PFSK-1 (cell line): ENCODE measurements at regions not wholly inside any gene's neighbourhood (a gene's known extent, or its start where the extent isn't known, plus 50 kb on each side); places are given as distances from the start of the nearest gene placed in this dataset.

Experiments used
- FOXP2 ChIP-seq: optimal IDR thresholded peaks from 2 replicates; pipeline ENCODE3; 2011; ENCODE audit warnings: borderline replicate concordance, control low read depth, inconsistent platforms; ENCODE audit not compliant: insufficient read depth; ENCODE audit errors: extremely low read length, extremely low read depth
- POLR2AphosphoS5 ChIP-seq: IDR thresholded peaks from 2 replicates; pipeline ENCODE4 v1.6.1; 2012; ENCODE audit warnings: low read depth, mild to moderate bottlenecking, control low read depth, low read length, moderate library complexity
- SIN3A ChIP-seq: IDR thresholded peaks from 2 replicates; pipeline ENCODE4 v1.6.1; 2012; ENCODE audit warnings: mild to moderate bottlenecking, low read length, moderate library complexity, borderline replicate concordance; ENCODE audit not compliant: insufficient read depth
- TAF1 ChIP-seq: IDR thresholded peaks from 2 replicates; pipeline ENCODE4 v1.6.1; 2012; ENCODE audit warnings: low read length, control low read depth, borderline replicate concordance; ENCODE audit not compliant: insufficient read depth
- TF ChIP-seq, protein P1 (sequence below), 2 experiments: IDR thresholded peaks; 2 replicates each; pipeline versions ENCODE4 v1.6.1 to v1.8.0; 2011 to 2012; ENCODE audit warnings: low read depth in 2 of 2, low read length in 2 of 2, control low read depth in 1 of 2, inconsistent platforms in 1 of 2, mild to moderate bottlenecking in 1 of 2, moderate library complexity in 1 of 2; ENCODE audit not compliant: insufficient read depth in 1 of 2

DNA sequence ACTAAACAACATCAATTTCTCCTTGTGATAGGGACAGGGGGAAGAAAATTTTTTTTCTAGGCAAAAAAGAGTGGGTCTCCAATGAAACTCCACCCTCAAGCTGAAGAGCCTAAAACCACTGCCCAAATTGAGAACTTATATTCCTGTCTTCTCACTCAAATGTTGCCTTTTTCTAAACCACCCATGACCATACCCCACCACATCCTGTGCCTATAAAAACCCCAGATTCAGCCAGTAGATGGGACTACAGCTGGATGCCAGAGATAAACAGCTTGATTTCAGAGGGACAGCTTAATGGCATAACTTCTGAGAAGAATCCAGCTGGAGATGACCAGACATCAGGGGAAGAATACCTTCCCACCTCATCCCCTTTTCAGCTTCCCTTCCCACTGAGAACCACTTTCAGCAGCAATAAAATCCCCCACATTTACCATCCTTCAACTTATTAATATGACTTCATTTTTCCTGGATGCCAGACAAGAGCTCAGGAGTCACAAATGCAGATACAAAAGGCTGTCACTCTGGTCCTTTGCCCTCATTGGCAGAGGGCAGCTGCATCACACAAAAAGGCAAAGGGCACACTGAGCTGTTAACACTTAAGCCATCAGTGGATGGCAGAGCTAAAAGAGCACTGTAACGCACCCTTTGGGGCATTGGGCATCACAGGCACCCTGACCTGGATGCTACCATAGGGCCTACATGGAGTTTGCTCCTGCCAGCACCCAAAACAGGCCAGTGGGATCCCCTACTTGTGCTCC is 972.5 kb upstream of the CTNND2 start:
- TF ChIP-seq TAF1, result no peak
- TF ChIP-seq FOXP2, result no peak
- no peak for TF ChIP-seq POLR2AphosphoS5
- no peak for TF ChIP-seq SIN3A
- TF ChIP-seq, protein P1, sequence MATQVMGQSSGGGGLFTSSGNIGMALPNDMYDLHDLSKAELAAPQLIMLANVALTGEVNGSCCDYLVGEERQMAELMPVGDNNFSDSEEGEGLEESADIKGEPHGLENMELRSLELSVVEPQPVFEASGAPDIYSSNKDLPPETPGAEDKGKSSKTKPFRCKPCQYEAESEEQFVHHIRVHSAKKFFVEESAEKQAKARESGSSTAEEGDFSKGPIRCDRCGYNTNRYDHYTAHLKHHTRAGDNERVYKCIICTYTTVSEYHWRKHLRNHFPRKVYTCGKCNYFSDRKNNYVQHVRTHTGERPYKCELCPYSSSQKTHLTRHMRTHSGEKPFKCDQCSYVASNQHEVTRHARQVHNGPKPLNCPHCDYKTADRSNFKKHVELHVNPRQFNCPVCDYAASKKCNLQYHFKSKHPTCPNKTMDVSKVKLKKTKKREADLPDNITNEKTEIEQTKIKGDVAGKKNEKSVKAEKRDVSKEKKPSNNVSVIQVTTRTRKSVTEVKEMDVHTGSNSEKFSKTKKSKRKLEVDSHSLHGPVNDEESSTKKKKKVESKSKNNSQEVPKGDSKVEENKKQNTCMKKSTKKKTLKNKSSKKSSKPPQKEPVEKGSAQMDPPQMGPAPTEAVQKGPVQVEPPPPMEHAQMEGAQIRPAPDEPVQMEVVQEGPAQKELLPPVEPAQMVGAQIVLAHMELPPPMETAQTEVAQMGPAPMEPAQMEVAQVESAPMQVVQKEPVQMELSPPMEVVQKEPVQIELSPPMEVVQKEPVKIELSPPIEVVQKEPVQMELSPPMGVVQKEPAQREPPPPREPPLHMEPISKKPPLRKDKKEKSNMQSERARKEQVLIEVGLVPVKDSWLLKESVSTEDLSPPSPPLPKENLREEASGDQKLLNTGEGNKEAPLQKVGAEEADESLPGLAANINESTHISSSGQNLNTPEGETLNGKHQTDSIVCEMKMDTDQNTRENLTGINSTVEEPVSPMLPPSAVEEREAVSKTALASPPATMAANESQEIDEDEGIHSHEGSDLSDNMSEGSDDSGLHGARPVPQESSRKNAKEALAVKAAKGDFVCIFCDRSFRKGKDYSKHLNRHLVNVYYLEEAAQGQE (IDR thresholded peaks at IDR 0.05; ENCODE audit: insufficient read depth in 1 of 2, low read depth in 2 of 2, low read length in 2 of 2), result no peak

DNA sequence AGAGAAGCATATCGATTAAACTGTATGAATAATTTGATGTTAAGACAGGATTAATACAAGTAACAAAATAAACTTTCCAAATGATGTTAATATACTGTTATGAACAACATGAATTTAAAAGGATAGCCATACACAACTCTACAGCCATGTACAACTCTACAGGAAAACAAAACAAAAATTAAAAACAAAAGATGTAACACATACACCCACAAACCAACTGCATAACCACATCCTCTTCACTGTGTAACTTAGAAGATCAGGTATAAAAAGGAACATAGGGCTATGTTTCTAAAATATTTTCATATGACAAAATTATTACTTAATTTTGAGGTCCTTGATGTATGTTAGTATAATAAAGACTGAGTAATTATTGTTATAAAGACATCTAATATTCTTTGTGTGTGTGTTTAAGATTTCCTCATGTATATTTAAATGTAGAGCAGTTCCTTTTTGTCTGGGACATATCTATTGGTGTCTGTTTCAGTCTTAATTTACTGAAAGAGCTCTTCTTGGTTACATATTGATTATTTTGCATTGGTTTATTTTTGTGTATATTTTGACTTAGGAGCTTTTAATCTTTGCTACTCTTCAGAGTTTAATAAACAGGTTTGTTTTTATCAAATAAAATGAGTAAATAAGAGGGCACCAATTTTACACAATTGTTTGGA is 966.8 kb upstream of the CTNND2 start:
- TF ChIP-seq SIN3A (no peak), TAF1 (no peak), POLR2AphosphoS5 (no peak), FOXP2 (no peak)
- TF ChIP-seq, protein P1 (IDR thresholded peaks at IDR 0.05; ENCODE audit: insufficient read depth in 1 of 2, low read depth in 2 of 2, low read length in 2 of 2), result no peak

DNA sequence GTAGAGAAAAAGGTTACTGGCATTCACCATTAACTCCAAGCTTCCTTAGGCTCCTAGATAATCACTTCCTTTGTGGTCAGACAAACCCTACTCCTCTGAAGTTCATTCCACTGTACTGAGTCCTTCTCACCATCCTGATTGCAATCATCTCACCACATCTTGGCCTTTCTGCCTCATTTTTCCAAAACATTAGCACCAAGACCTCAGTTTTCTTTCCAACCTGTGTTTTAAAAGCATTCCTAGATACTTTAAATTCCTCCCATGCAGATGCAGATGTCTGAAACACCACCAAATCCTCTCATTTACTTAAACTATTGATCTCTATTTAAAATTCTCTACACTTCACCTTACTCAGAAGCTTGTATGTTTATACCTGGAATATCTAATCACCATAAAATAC is 961.3 kb upstream of the CTNND2 start:
- TF ChIP-seq FOXP2, result no peak
- TF ChIP-seq, protein P1 (IDR thresholded peaks at IDR 0.05; ENCODE audit: insufficient read depth in 1 of 2, low read depth in 2 of 2, low read length in 2 of 2), result no peak
- TF ChIP-seq POLR2AphosphoS5, result no peak
- TF ChIP-seq TAF1, result no peak
- no peak for TF ChIP-seq SIN3A

DNA sequence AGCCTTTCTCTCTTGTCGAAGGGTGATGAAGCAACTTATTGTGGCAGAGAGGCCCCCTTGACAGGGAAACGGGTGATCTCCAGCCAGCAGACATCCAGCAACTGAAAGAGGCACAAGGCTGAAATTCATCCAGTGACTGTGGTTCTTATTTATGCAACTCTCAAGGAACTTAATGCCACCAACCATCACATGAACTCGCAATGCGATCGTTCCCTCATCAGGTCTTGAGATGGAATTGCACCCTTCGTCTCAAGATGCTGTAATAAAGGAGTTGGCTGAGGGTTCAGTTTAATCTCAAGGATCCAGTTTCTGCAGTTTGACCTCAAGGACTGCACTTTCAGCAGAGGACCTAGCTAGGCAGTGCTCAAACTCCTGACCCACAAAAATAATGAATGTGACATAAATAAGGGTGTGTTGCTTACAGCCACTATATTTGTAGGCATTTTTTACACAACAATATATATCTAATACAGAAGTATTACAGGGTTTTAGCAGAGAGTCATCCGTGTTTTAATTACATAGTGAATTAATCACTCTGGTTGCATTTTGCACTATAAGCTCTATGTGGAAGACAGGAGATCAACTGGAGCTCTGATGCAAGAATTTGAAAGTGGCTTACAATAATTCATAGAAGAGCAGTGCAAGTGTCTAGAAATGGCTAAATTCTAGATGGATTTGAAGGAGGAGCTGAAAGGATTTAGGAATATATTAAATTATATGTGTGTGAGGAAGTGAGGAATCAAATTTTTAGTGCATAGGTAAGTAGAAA is 957.8 kb upstream of the CTNND2 start:
- TF ChIP-seq FOXP2, result no peak

DNA sequence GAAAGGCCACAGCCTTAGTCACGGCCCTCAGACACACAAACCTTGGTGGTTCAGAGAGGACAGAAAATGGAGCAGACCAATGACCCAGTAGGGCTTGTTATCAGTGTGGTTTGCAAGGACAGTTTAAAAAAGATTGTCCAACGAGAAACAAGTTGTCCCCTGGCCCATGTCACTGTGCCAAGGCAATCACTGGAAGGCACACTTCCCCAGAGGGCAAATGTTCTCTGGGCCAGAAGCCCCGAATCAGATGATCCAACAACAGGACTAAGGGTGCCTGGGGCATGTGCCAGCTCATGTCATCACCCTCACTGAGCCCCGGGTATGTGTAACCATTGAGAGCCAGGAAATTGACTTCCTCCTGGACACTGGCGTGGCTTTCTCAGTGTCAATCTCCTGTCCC is 950.1 kb upstream of the CTNND2 start:
- TF ChIP-seq FOXP2, result no peak
- no peak for TF ChIP-seq POLR2AphosphoS5
- TF ChIP-seq, protein P1 (IDR thresholded peaks at IDR 0.05; ENCODE audit: insufficient read depth in 1 of 2, low read depth in 2 of 2, low read length in 2 of 2), result no peak
- TF ChIP-seq SIN3A, result no peak
- TF ChIP-seq TAF1, result no peak
